Panc1 (cell line): ENCODE measurements at regions not wholly inside any gene's neighbourhood (a gene's known extent, or its start where the extent isn't known, plus 50 kb on each side); places are given as distances from the start of the nearest gene placed in this dataset.

Experiments
- ATAC-seq: fragments of 200-7000 bp; cut with Tn5 transposase; 2 replicates; pipeline ENCODE4 v1.9.1; 2020; ENCODE audit warnings: mild to moderate bottlenecking, moderate library complexity
- BruUV-seq: library from RNA; stranded (reverse); fragments of 400-500 nt; replicated peaks from 2 replicates; lab custom pipeline; 2021; lab: Mats Ljungman, UMichigan
- CTCF ChIA-PET: fragments of 300-600 bp; sonication (Branson Sonifier 250); formaldehyde crosslinking; loops from one replicate; lab custom pipeline; 2022; ENCODE audit warnings: antibody characterized with exemption; lab: Charles Lee
- POLR2A ChIA-PET: fragments of 300-600 bp; sonication (Branson Sonifier 250); formaldehyde crosslinking; loops from one replicate; lab custom pipeline; 2022; ENCODE audit warnings: antibody characterized with exemption; lab: Charles Lee
- DNase-seq: peaks from one replicate; pipeline ENCODE4 v3.0.0-alpha.2; 2010; ENCODE audit warnings: low read depth, low spot score
- H3K27ac ChIP-seq: 2 replicates; pipeline ENCODE4 v1.5.1; 2011; ENCODE audit warnings: mild to moderate bottlenecking, low read length, inconsistent platforms
- H3K27me3 ChIP-seq: fragments of 200-500 bp; sonication (Bioruptor generic); 2 replicates; pipeline ENCODE4 v1.6.0; 2014; ENCODE audit warnings: low read length, inconsistent platforms; ENCODE audit not compliant: control insufficient read depth, insufficient read depth
- H3K36me3 ChIP-seq: fragments of 200-500 bp; sonication (Bioruptor generic); 2 replicates; pipeline ENCODE4 v1.5.1; 2014; ENCODE audit warnings: inconsistent platforms, mild to moderate bottlenecking, low read length, moderate library complexity; ENCODE audit not compliant: control insufficient read depth, insufficient read depth
- H3K4me1 ChIP-seq: 2 replicates; pipeline ENCODE4 v1.5.1; 2011; ENCODE audit warnings: inconsistent platforms, mild to moderate bottlenecking, low read length, moderate library complexity; ENCODE audit not compliant: control insufficient read depth, insufficient read depth
- H3K4me3 ChIP-seq, 2 experiments: 2 replicates each; pipeline ENCODE4 v1.5.1; 2011 to 2012; ENCODE audit warnings: low read depth in 2 of 2, low read length in 2 of 2, mild to moderate bottlenecking in 2 of 2, inconsistent platforms in 1 of 2, moderate library complexity in 1 of 2
- H3K9me3 ChIP-seq: fragments of 200-500 bp; sonication (Bioruptor generic); 2 replicates; pipeline ENCODE4 v1.5.1; 2014; ENCODE audit warnings: low read depth, mild to moderate bottlenecking, inconsistent platforms, low read length, moderate library complexity; ENCODE audit not compliant: control insufficient read depth, insufficient read depth
- POLR2AphosphoS5 ChIP-seq: IDR thresholded peaks from 2 replicates; pipeline ENCODE4 v1.6.1; 2012; ENCODE audit warnings: mild to moderate bottlenecking, low read depth, low read length, moderate library complexity
- REST ChIP-seq, 2 experiments: IDR thresholded peaks; 2 replicates each; pipeline ENCODE4 v1.6.1; 2011 to 2012; ENCODE audit warnings: low read depth in 2 of 2, control low read depth in 1 of 2, low read length in 1 of 2, mild to moderate bottlenecking in 1 of 2, moderate library complexity in 1 of 2; ENCODE audit not compliant: insufficient read depth in 1 of 2
- SIN3A ChIP-seq: IDR thresholded peaks from 2 replicates; pipeline ENCODE4 v1.6.1; 2012; ENCODE audit warnings: low read depth, mild to moderate bottlenecking, low read length, moderate library complexity, borderline replicate concordance; ENCODE audit not compliant: insufficient read depth
- TCF7L2 ChIP-seq: IDR thresholded peaks from 2 replicates; pipeline ENCODE4 v1.6.1; 2011; ENCODE audit warnings: mild to moderate bottlenecking, low read depth, low read length, inconsistent platforms
- in situ Hi-C: cut with HindIII; loops from 2 replicates; pipeline ENCODE4 v1.10.0; 2016; ENCODE audit warnings: low sequenced_read_pairs, low pct_unique_long_range_greater_than_20kb
- intact Hi-C: fragments of 100-400 bp; cut with micrococcal nuclease; formaldehyde crosslinking; loops from one replicate; pipeline ENCODE4 v1.10.0; 2022; ENCODE audit not compliant: unreplicated experiment
- TF ChIP-seq, protein P1 (sequence below): fragments of 450-650 bp; IDR thresholded peaks from 2 replicates; pipeline ENCODE4 v1.5.1; 2017; ENCODE audit warnings: mild to moderate bottlenecking

DNA sequence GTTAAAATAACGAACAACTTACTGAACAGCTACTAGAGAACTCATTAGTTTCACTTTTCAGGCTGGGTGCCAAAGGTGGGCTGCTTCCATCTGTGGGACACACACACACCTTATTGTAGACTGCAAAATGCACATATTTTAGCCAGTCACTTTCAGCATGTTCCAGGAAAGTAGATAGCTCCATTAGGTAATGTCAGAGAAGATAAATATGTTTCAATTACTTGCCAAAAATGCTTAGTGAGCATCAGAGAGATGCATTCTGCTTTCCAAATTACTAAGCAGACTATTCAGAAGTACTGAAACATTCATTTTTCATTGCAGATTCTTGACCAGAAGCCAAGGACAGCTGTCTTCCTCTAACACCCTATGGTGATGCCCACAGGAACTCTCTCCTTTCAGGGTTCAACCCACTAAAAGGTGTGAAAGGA is 56.2 kb upstream of the APC start:
- Histone ChIP-seq H3K36me3 (no peaks in the 10 kb centered on the region), H3K4me1 (no peaks in the 10 kb centered on the region), H3K4me3 (no peak overlapping the region), H3K27ac (no peak overlapping the region), H3K27me3 (peaks cover 3% of the 10 kb centered on the region; the same call in 1 of the 2 replicates), H3K9me3 (no peaks in the 10 kb centered on the region)
- no peak for ATAC-seq
- intact Hi-C loops, result no loop called here
- no peak for DNase-seq
- ChIA-PET POLR2A (no interaction called here), CTCF (no interaction called here)
- in situ Hi-C loops, result no loop called here
- TF ChIP-seq REST (IDR thresholded peaks at IDR 0.05; ENCODE audit: insufficient read depth in 1 of 2, low read depth in 2 of 2, low read length in 1 of 2) (no peak), SIN3A (no peak), POLR2AphosphoS5 (no peak), TCF7L2 (no peak)
- TF ChIP-seq, protein P1, sequence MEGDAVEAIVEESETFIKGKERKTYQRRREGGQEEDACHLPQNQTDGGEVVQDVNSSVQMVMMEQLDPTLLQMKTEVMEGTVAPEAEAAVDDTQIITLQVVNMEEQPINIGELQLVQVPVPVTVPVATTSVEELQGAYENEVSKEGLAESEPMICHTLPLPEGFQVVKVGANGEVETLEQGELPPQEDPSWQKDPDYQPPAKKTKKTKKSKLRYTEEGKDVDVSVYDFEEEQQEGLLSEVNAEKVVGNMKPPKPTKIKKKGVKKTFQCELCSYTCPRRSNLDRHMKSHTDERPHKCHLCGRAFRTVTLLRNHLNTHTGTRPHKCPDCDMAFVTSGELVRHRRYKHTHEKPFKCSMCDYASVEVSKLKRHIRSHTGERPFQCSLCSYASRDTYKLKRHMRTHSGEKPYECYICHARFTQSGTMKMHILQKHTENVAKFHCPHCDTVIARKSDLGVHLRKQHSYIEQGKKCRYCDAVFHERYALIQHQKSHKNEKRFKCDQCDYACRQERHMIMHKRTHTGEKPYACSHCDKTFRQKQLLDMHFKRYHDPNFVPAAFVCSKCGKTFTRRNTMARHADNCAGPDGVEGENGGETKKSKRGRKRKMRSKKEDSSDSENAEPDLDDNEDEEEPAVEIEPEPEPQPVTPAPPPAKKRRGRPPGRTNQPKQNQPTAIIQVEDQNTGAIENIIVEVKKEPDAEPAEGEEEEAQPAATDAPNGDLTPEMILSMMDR, result no peak
- BruUV-seq, result no TSS peak

DNA sequence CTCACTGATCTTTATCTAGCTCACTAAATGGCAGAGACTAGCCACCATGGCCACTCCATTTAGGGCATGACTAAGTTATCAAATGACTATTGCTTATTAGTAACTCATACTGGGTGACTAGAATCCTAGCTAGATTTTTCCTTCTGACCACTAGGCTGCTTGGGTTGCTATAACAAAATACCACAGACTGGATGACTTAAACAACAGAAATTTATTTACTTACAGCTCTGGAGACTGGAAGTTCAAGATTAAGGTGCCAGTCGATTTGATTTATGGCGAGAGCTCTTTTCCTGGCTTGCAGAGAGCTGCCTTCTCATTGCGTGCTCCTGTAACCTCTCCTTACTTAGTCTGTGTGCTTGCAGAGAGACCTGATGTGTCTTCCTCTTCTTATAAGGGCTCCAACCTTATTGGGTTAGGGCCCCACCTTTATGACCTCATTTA is 55.0 kb upstream of the APC start:
- TF ChIP-seq REST (IDR thresholded peaks at IDR 0.05; ENCODE audit: insufficient read depth in 1 of 2, low read depth in 2 of 2, low read length in 1 of 2) (no peak), POLR2AphosphoS5 (no peak), SIN3A (no peak), TCF7L2 (no peak)
- TF ChIP-seq, protein P1, result no peak
- intact Hi-C loops (no loop called here), in situ Hi-C loops (no loop called here)
- no TSS peak for BruUV-seq
- POLR2A ChIA-PET, result no interaction called here
- Histone ChIP-seq H3K4me1 (no peaks in the 10 kb centered on the region), H3K27ac (no peak overlapping the region), H3K4me3 (no peak overlapping the region), H3K36me3 (no peaks in the 10 kb centered on the region), H3K9me3 (no peaks in the 10 kb centered on the region), H3K27me3 (peaks cover 11% of the 10 kb centered on the region; the same call in 1 of the 2 replicates)
- CTCF ChIA-PET, result no interaction called here
- ATAC-seq, result no peak
- DNase-seq, result no peak
